Esophagus mucosa (tissue), 1 donor: ENCODE measurements at regions not wholly inside any gene's neighbourhood (a gene's known extent, or its start where the extent isn't known, plus 50 kb on each side); places are given as distances from the start of the nearest gene placed in this dataset.
"Not testable (repeated sequence)": the region's sequence is repeated elsewhere in the genome, so short reads cannot be mapped to it uniquely, and the experiment has no call there.

ENCODE experiments used
- ATAC-seq: fragments of 200-7000 bp; cut with Tn5 transposase; one replicate; pipeline ENCODE4 v1.9.1; 2020
- donor health status: DM: yes; HTN: yes; CAD: no.

DNA sequence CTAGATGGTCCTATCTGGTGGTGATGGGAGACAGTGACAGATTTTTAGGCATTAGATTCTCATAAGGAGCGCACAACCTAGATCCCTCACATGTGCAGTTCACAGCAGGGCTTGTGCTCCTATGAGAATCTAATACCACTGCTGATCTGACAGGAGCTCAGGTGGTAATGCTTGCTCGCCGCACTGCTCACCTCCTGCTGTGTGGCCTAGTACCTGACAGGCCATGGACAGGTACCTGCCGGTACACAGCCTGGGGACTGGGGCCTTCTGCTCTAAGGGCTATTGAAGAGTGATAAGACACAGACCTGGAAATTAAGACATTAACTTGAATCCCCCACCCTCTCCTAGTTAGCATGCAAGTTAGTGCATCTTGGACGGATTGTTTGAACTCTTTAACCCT lies 64.4 kb downstream of the KLRB1 start:
- not testable (repeated sequence) for ATAC-seq

- ATAC-seq: not testable (repeated sequence)
Observed at GRCh38 chr12:9542827-9543226, 64.9 kb downstream of the KLRB1 start.

DNA sequence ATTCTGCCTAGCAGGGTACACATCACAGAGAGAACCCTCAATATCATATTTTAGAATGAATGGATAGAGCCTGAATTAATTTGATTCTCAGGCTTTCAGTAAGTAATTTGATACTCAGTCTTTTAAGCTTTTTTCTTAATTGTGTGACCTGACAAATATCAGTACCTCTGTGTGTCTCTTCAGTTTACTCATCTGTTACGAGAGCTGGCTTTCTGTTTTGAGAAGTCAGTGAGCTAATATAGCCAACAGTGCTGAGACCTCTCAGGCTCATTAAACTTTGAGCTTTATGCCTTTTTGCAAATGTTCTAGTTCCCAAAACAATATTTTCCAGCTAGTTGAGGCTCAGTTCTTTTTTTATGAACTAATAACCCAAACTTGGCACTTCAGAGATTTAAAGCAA lies 91.8 kb downstream of the KLRB1 start:
- ATAC-seq: not testable (repeated sequence)

DNA sequence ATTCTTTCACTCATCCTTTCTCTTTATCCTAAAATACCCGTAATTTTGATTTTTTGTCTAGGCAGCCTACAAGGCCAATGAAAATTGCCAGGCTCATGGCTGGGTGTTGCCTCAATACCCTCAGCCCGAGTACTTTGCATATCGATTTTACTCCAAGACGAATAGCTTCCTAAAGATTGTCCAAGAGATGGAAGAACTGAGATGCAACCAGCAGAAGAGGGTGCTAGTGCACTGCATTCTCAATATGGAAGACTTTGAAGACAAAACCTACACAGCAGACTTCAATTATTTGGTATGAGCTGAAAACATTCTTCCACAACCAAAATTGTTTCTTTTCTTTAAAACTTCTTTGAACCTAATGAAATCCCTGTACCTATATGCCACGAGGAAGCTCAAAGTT lies 95.0 kb downstream of the KLRB1 start:
- not testable (repeated sequence) for ATAC-seq

DNA sequence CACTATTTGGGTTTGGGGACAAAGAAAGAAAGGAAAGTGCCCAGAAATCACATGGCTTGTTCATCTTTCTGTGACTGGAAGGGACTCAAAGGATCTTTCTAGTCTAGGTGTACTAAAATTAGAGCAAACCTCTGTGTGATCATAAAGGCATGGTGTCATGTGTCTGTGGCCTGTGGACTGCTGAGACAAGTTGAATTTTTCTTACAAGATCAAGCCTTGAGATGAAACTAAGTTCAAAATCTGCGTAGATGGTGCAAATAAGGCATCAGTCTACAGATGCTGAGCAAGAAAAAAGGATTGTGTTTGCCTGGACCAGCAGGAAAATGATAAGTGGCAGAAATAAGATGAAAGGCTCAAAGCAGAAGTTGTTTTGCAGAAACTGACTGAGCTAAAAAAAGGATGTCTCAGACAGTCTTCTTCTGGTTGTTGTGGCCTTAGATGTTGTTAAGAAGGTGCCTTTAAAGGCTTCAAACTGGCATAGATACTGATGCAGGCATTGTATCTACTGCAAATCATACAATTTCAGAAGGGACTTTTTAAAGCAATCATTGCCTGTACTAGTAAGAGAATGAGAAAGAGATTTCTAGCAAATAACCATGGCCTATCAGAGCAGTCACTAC lies 97.2 kb downstream of the KLRB1 start:
- not testable (repeated sequence) for ATAC-seq

DNA sequence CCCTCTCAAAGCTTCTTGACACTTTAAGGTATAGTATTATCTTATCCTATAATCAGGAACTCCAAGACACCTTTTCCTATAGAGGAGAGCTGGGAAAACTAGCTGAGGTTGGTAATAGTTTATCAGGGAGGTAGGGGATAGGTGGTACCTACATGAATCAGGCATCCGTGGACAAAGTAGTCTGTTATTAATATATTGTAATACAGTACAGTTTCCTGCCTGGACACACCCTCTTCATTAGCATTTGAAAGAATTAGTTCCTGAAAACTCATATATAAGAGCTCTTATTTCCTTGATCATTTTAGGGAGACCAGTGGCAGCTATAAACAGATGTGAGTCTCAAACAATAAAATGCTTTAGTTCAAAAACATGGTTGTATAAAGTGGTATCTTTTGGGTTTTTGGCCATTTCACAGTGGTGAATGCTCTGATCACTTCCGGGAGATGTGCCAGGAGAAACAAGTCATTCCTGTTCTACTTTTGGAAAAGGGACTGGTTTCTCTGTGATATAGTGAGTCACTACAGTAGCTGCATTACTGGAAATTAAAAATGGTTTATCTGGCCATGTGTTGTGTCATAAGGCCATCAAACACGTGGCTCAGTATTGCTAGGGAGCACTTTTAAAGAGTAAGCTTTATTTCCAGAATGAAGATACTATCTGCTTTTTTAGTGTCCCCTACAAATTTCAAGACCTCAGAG lies 98.1 kb downstream of the KLRB1 start:
- peak; percentile 96 for ATAC-seq

- no peak for ATAC-seq
Observed at GRCh38 chr12:9506746-9507145, 101.0 kb downstream of the KLRB1 start.

GRCh38 chr12:9503384-9503783 lies 104.3 kb downstream of the KLRB1 start:
- not testable (repeated sequence) for ATAC-seq

DNA sequence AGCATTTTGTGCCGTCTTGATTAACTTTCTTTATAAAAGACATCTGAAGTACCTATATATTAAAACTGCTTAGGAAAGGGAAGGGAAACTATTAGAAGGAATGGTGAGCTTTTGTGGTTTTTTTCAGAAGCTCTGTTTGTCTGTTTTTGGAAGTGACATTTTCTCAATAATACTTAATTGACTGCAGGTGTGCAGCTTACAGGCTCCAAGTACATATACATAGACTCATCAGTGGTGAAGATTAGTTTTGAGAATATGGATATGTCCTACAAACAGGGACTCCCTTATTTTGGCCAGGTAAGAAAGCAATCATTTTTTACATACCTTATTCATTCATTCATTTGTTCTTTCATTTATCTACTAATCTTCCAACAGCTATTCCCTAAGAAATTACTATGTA lies 104.9 kb downstream of the KLRB1 start:
- ATAC-seq: not testable (repeated sequence)

DNA sequence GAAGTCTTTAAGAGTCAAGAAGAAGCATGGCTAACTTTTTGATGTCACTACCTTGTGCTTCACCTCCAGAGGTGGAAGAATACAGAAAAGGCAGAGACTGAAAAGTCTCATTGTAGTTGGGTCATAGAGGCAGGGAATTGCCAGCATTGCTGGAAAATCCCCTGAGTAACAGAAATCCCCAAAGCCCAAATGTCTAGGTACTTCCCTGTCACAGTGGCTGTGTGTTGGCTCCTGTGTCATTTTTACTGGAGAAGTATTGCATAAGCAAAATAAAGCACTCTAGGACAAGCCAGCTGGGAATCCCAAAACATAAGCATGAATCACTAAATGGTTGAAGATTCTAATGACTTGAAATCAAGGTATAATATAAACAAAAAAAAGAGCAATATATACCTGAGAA lies 114.4 kb downstream of the KLRB1 start:
- not testable (repeated sequence) for ATAC-seq

DNA sequence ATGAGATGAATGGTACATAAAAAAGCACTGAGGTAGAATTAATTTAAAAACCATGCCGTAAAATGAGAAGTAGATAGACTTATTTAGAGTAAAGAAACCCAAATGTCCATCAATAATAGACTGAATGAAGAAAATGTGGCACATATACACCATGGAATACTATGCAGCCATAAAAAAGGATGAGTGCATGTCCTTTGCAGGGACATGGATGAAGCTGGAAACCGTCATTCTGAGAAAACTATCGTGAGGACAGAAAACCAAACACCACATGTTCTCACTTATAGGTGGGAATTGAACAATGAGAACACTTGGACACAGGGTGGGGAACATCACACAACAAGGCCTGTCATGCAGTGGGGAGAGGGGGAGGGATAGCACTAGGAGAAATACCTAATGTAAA lies 126.4 kb downstream of the KLRB1 start:
- ATAC-seq: not testable (repeated sequence)

DNA sequence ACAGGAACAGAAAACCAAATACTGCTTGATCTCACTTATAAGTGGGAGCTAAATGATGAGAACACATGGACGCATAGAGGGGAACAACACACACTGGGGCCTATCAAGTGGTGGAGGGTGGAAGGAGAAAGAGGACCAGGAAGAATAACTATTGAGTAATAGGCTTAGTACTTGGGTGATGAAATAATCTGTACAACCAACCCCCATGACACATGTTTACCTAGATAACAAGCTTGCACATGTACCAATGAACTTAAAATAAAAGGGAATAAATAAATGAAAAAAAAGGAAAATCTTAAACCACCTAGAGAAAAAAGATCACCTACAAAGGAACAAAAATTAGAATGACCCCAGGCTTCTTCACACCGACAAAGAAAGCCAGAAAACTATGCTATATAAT lies 133.5 kb downstream of the KLRB1 start:
- ATAC-seq: peak; percentile 74

DNA sequence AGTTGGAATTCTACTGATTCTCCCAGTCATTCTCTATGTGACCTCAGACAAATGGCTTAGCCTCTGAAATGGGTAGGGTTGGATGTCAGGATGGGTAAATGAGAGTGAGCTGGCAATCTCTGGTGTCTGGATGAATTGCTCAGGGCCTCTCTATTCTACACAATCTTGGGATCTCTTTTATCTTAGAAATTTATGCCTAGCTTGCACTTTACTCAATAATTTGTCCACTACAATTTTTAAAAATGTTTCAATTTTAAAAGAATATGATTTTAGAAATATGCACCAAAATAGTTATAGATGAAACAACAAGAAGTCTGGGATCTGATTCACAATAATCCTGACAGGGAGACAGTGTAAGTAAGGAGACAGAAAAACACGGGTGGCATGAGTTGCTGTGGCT lies 134.1 kb downstream of the KLRB1 start:
- ATAC-seq: not testable (repeated sequence)

- ATAC-seq: not testable (repeated sequence)
Observed at GRCh38 chr12:9471501-9471900, 136.2 kb downstream of the KLRB1 start.

DNA sequence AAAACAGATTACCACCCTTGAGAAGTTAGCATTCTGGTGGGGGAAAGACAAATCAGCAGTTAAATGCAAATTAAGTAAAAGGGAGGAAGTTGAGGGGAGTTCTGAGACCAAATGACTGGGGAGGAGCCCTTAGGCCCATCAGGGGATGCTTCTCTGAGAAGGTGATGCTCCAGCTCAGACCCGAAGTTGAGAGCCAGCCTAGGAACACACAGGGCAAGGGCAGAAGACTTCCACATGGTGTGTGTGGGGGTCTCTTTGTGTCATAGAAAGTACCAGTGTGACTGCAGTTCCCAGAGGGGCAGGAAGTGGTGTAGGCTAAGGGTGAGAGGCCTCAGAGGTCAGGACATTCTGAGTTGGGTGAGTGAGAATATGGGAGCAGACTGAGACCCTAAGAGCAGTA lies 137.3 kb downstream of the KLRB1 start:
- not testable (repeated sequence) for ATAC-seq

- not testable (repeated sequence) for ATAC-seq
Observed at GRCh38 chr12:9469956-9470355, 137.8 kb downstream of the KLRB1 start.

- ATAC-seq: not testable (repeated sequence)
Observed at GRCh38 chr12:9469463-9469862, 138.3 kb downstream of the KLRB1 start.

DNA sequence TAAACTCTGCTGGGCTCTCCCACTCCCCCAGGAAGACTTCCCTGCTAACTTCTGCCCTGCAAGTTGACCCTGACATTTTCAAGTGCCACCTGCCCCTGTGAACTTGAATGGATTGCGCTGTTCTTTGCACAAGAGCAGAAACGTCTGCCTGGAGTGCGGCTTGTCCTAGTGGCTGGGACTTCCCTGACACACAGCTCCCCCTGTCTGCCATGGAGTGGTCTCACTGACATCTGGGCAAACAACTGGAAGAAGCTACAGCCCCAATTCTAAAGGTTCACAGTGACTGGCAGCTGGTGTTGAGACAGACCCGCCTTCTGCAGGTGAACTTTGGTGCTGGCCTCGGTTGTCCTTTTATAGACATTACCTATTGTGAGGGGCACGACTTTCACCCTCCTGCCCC lies 138.7 kb downstream of the KLRB1 start:
- ATAC-seq: not testable (repeated sequence)

DNA sequence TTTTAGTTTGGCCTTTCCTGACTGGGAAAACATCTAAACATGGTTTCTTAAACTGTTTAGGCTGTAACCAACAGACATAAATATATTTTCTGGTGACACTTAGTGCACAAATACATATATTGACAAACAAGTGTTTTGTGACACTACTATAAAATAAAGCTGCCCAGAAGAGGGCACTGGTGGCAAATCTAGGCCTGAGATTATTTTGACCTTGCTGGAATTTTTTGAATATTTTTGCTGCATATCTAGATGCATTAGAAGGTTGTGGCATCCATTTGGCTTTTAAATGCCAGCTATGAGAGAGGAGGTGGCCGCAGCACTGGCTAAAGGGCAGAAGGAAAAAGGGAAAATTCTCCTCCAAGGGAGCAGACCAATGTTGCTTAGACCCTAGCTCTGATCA lies 139.6 kb downstream of the KLRB1 start:
- ATAC-seq: not testable (repeated sequence)

DNA sequence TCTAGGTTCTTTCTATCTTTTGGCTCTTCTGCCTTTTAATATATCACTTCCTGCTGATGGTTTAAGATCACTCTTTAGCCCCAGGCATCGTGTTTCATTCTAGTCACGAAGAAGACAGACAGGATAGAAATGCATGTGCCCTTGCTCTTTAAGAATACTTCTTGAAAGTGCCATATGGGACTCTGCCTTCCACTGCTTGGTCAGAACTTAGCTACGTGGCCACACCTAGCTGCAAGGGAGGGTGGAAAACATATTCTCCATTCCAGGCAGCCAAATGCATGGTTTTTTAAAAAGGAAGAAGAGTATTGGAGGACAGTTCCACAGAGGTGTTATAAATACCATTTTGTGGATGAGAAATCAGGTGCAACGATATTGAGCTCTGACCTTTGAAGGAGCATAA lies 143.3 kb downstream of the KLRB1 start:
- ATAC-seq: no peak

- ATAC-seq: peak; percentile 46
Observed at GRCh38 chr12:9455516-9455915, 152.2 kb downstream of the KLRB1 start.

DNA sequence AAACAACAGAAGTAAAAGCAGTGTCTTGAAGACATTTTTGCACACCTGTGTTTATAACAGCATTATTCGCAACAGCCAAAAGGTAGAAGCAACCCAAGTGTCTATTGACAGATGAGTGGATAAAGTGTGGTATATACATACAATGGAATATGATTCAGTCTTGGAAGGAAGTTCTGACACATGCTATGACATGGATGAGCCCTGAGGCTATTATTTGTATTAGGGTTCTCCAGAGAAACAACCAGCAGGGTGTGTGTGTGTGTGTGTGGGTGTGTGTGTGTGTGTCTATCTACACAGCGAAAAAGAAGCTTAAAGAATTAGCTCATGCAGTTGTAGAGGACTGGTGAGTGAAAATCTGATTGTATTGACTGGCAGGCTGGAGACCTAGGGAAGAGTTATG lies 153.7 kb downstream of the KLRB1 start:
- peak; percentile 94 for ATAC-seq

- ATAC-seq: not testable (repeated sequence)
Observed at GRCh38 chr12:9450127-9450567, 157.6 kb downstream of the KLRB1 start.

- not testable (repeated sequence) for ATAC-seq
Observed at GRCh38 chr12:9449657-9450126, 158.0 kb downstream of the KLRB1 start.
